ENCODE measurements at regions not wholly inside any gene's neighbourhood (a gene's known extent, or its start where the extent isn't known, plus 50 kb on each side); places are given as distances from the start of the nearest gene placed in this dataset.
"Not testable (repeated sequence)": the region's sequence is repeated elsewhere in the genome, so short reads cannot be mapped to it uniquely, and the experiment has no call there.

- Mint-ChIP-seq H3K4me3 (no peak overlapping the region), H3K27me3 (peaks cover 46% of the 10 kb centered on the region), H3K27ac (no peak overlapping the region), H3K36me3 (no peaks in the 10 kb centered on the region), H3K4me1 (peaks cover 7% of the 10 kb centered on the region), H3K9me3 (no peaks in the 10 kb centered on the region)
- no peak for DNase-seq
These were observed 51.0 kb downstream of the FHIP2A start for GRCh38 chr10:114872519-114873087.

GRCh38 chr10:114874827-114875411 is 53.3 kb downstream of the FHIP2A start:
- no peak overlapping the region for H3K27ac Mint-ChIP-seq
- DNase-seq, result peak; percentile 33
- no peaks in the 10 kb centered on the region for H3K9me3 Mint-ChIP-seq
- peaks cover 13% of the 10 kb centered on the region for H3K4me1 Mint-ChIP-seq
- H3K27me3 Mint-ChIP-seq, result peaks cover 62% of the 10 kb centered on the region
- H3K36me3 Mint-ChIP-seq, result no peaks in the 10 kb centered on the region
- H3K4me3 Mint-ChIP-seq, result no peak overlapping the region

GRCh38 chr10:114875590-114876081 is 54.1 kb downstream of the FHIP2A start:
- H3K4me1 Mint-ChIP-seq, result peaks cover 14% of the 10 kb centered on the region
- not testable (repeated sequence) for DNase-seq, H3K27ac Mint-ChIP-seq, H3K9me3 Mint-ChIP-seq, H3K36me3 Mint-ChIP-seq, H3K4me3 Mint-ChIP-seq
- peaks cover 64% of the 10 kb centered on the region for H3K27me3 Mint-ChIP-seq

GRCh38 chr10:114876169-114876568 is 54.6 kb downstream of the FHIP2A start:
- Mint-ChIP-seq H3K36me3 (no peaks in the 10 kb centered on the region), H3K27me3 (peaks cover 64% of the 10 kb centered on the region), H3K4me3 (no peak overlapping the region), H3K27ac (no peak overlapping the region), H3K9me3 (no peaks in the 10 kb centered on the region), H3K4me1 (peaks cover 14% of the 10 kb centered on the region)
- DNase-seq, result no peak

GRCh38 chr10:114876602-114877300 is 55.2 kb downstream of the FHIP2A start:
- DNase-seq, result peak; percentile 43
- Mint-ChIP-seq H3K4me3 (no peak overlapping the region), H3K9me3 (no peaks in the 10 kb centered on the region), H3K4me1 (peaks cover 14% of the 10 kb centered on the region), H3K36me3 (no peaks in the 10 kb centered on the region), H3K27ac (no peak overlapping the region), H3K27me3 (peaks cover 64% of the 10 kb centered on the region)

GRCh38 chr10:114877301-114877644 is 55.7 kb downstream of the FHIP2A start:
- Mint-ChIP-seq H3K4me1 (peaks cover 14% of the 10 kb centered on the region), H3K27ac (no peak overlapping the region), H3K4me3 (no peak overlapping the region), H3K36me3 (no peaks in the 10 kb centered on the region), H3K27me3 (peaks cover 64% of the 10 kb centered on the region), H3K9me3 (no peaks in the 10 kb centered on the region)
- DNase-seq, result no peak

GRCh38 chr10:114879093-114879492 is 57.5 kb downstream of the FHIP2A start:
- Mint-ChIP-seq H3K27me3 (peaks cover 47% of the 10 kb centered on the region), H3K27ac (no peak overlapping the region), H3K4me3 (no peak overlapping the region), H3K4me1 (peaks cover 14% of the 10 kb centered on the region), H3K36me3 (no peaks in the 10 kb centered on the region), H3K9me3 (no peaks in the 10 kb centered on the region)
- DNase-seq, result no peak

- Mint-ChIP-seq H3K27ac (no peak overlapping the region), H3K9me3 (no peaks in the 10 kb centered on the region), H3K4me3 (no peak overlapping the region)
These were observed 58.1 kb downstream of the FHIP2A start for GRCh38 chr10:114879541-114880158.

GRCh38 chr10:114881417-114881816 is 56.6 kb upstream of the TRUB1 start:
- Mint-ChIP-seq H3K9me3 (no peaks in the 10 kb centered on the region), H3K27me3 (peaks cover 27% of the 10 kb centered on the region), H3K4me3 (no peak overlapping the region), H3K36me3 (no peaks in the 10 kb centered on the region), H3K4me1 (peaks cover 9% of the 10 kb centered on the region), H3K27ac (no peak overlapping the region)
- no peak for DNase-seq

More at GRCh38 chr10:114879541-114880158, 58.1 kb downstream of the FHIP2A start:
- Mint-ChIP-seq H3K4me1 (peaks cover 14% of the 10 kb centered on the region), H3K27me3 (peaks cover 43% of the 10 kb centered on the region), H3K36me3 (no peaks in the 10 kb centered on the region)
- DNase-seq, result peak; percentile 38

- Mint-ChIP-seq H3K36me3 (no peaks in the 10 kb centered on the region), H3K27me3 (peaks cover 24% of the 10 kb centered on the region), H3K4me3 (no peak overlapping the region), H3K9me3 (no peaks in the 10 kb centered on the region), H3K27ac (no peak overlapping the region), H3K4me1 (peaks cover 9% of the 10 kb centered on the region)
- DNase-seq, result no peak
These were observed 56.1 kb upstream of the TRUB1 start for GRCh38 chr10:114881901-114882300.

GRCh38 chr10:114885443-114885842 is 52.6 kb upstream of the TRUB1 start:
- H3K4me1 Mint-ChIP-seq, result no peaks in the 10 kb centered on the region
- H3K9me3 Mint-ChIP-seq, result no peaks in the 10 kb centered on the region
- H3K36me3 Mint-ChIP-seq, result no peaks in the 10 kb centered on the region
- no peak overlapping the region for H3K27ac Mint-ChIP-seq
- no peak overlapping the region for H3K4me3 Mint-ChIP-seq
- peaks cover 3% of the 10 kb centered on the region for H3K27me3 Mint-ChIP-seq
- DNase-seq, result no peak

Data from activated naive CD8-positive, alpha-beta T cell treated with anti-CD3 and anti-CD28 coated beads for 36 hours (primary cell).